ENCODE measurements at regions not wholly inside any gene's neighbourhood (a gene's known extent, or its start where the extent isn't known, plus 50 kb on each side); places are given as distances from the start of the nearest gene placed in this dataset.

DNA sequence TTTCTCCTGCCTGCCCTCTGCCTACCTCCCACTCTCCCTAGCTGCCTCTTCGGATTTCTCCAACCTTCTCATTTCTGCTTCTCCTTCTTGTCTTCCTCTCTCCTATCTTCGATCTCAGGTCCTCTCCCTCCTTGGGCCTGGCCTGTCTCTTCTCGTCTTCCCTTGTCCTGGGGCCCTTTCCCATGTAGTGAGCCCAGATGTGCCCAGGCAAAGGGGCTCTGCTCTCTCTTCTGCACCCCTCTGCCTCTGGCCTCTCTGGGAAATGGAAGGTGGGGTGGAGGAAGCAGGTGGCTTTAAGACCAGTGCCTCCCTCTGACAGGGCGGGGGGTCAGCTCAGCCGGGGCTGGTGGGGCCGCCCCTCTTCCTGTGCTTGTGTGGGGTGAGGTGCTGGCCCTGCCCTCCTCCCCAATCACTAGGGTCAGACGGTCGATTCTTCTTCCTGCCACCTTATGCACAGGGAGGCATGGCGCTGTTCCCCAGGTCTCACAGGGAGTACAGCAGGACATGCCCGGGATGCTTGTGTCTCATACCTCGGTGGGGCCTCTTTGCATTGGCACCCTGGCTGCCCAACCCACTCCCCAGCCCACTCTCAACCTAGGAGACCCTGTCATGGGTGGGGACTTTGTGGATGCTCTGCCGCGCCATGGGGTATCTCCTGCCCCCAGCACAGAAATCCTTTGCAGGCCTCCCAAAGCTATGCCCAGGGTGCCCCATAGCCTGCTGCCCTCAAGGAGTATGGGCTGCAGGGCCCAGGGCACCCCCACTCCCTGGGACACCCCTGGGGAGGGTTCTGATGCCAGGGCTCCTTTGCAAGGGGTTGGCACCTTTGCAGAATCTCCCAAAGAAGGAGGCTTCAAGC lies 213.8 kb upstream of the HAAO start:
- TF ChIP-seq, protein P1, sequence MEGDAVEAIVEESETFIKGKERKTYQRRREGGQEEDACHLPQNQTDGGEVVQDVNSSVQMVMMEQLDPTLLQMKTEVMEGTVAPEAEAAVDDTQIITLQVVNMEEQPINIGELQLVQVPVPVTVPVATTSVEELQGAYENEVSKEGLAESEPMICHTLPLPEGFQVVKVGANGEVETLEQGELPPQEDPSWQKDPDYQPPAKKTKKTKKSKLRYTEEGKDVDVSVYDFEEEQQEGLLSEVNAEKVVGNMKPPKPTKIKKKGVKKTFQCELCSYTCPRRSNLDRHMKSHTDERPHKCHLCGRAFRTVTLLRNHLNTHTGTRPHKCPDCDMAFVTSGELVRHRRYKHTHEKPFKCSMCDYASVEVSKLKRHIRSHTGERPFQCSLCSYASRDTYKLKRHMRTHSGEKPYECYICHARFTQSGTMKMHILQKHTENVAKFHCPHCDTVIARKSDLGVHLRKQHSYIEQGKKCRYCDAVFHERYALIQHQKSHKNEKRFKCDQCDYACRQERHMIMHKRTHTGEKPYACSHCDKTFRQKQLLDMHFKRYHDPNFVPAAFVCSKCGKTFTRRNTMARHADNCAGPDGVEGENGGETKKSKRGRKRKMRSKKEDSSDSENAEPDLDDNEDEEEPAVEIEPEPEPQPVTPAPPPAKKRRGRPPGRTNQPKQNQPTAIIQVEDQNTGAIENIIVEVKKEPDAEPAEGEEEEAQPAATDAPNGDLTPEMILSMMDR (IDR thresholded peaks at IDR 0.05; ENCODE audit: low read depth, low read length): no peak
- TF ChIP-seq POLR2A (IDR thresholded peaks at IDR 0.05; ENCODE audit: extremely low read depth, insufficient read length): no peak
